ENCODE measurements at regions not wholly inside any gene's neighbourhood (a gene's known extent, or its start where the extent isn't known, plus 50 kb on each side); places are given as distances from the start of the nearest gene placed in this dataset.

DNA sequence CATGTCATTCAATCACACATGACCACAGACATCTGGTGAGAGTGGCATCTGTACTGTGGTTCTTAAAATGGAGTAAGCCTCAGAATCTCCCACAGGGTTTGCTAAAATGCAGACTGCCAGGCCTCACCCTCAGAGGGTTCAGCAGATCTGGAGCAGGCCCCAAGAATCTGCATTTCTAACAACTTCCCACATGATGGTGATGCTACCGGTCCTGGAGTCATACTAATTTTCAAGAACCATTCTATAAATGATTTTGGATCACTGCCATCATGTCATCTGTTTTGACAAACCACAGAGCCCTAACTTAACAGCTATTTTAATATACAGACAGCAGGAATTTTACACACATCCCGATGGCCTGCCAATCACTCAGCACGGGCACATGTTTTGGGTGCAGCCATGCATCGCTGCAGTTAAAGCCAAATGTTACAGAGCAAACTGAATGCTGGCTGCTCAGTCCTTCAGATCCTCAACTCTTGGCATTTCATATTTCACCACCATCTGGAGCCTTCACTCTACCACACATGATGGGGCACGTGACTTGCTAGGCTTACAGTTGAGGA lies 792.1 kb upstream of the AMELY start:
- no peak for TF ChIP-seq POLR2A (IDR thresholded peaks at IDR 0.05)
- no peak for TF ChIP-seq CTCF (IDR thresholded peaks at IDR 0.05)
- Histone ChIP-seq H3K27ac (no peak overlapping the region), H3K27me3 (no peaks in the 10 kb centered on the region), H3K9me3 (no peaks in the 10 kb centered on the region), H3K4me3 (no peak overlapping the region), H3K36me3 (ENCODE audit: low read depth, missing control alignments) (no peaks in the 10 kb centered on the region), H3K4me1 (no peaks in the 10 kb centered on the region)
- intact Hi-C loops (cut with DNase I; ENCODE audit: low total_unique reads): no loop called here
- WGBS, 2 donors: 78 to 90% methylated on average over 4 to 5 of the region's 5 CpGs
- no peak for DNase-seq

DNA sequence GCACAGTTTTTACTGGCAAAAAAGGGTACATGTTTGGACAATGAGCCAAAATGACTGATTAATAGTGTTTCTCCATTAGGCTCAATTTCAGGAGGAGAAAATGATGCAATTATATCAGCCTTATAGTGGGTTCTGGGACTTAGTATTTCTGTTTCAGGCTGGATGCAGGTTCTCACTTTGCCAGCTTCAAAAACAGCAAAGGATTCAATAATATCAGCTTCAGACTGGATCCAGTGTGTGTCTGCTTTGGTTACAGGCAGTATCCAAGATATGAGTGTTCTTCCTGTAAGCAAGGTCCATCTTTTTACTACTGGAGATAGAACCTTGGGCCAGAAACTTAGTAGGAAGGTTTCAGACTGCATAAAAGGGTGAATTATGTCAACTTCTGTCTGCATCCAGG lies 790.9 kb upstream of the AMELY start:
- no peak for TF ChIP-seq POLR2A (IDR thresholded peaks at IDR 0.05)
- TF ChIP-seq CTCF (IDR thresholded peaks at IDR 0.05): no peak
- DNase-seq: no peak
- no peaks in the 10 kb centered on the region for H3K36me3 ChIP-seq (ENCODE audit: low read depth, missing control alignments)

DNA sequence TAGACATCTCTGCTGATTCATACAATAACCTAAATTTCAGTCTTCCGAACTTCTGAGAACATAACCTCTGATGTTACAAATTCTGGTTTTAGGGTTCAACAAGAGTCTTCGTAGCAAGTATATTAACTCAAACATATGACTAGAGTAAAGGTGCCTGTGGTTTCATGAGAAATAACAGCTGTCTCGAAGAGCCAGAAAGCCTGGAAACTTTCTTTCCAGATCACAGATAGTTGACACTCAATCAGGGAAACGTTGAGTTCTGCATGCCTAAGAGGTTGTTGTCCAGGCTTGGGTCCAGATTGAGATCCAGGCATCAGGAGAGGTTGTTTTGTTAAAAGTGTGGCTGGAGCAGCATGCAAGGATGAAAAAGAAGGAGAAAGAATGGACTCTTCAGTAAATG lies 790.1 kb upstream of the AMELY start:
- intact Hi-C loops (cut with DNase I; ENCODE audit: low total_unique reads): no loop called here
- no peak overlapping the region for H3K27ac ChIP-seq
- WGBS, 2 donors: 78 to 80% methylated on average over 4 of the region's 4 CpGs
- DNase-seq: no peak
- no peaks in the 10 kb centered on the region for H3K9me3 ChIP-seq
- no peak for TF ChIP-seq CTCF (IDR thresholded peaks at IDR 0.05)
- no peak for TF ChIP-seq POLR2A (IDR thresholded peaks at IDR 0.05)
- H3K4me3 ChIP-seq: no peak overlapping the region
- H3K4me1 ChIP-seq: no peaks in the 10 kb centered on the region
- H3K36me3 ChIP-seq (ENCODE audit: low read depth, missing control alignments): no peaks in the 10 kb centered on the region
- no peaks in the 10 kb centered on the region for H3K27me3 ChIP-seq

More for the DNA sequence above, 790.9 kb upstream of the AMELY start:
- intact Hi-C loops (cut with DNase I; ENCODE audit: low total_unique reads): no loop called here
- Histone ChIP-seq H3K4me3 (no peak overlapping the region), H3K27me3 (no peaks in the 10 kb centered on the region), H3K9me3 (no peaks in the 10 kb centered on the region), H3K27ac (no peak overlapping the region), H3K4me1 (no peaks in the 10 kb centered on the region)

DNA sequence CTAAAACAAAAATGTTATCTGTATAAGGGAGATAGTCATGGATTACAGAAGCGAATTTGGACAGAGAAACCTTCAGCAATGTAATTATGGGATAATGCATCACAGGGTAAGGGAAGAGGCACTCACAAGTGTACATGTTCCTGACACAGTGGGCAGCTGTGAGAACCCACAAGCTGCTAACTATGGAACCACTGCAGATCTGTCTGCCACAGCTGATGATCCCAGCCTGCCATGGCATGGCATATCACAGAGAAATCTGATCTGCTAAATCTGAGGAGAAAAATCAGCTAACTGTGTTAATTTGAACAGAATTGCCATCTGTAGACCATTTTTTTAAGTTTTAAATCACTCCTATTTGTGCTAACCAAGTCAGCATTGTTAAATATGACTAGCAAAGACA lies 786.0 kb upstream of the AMELY start:
- Histone ChIP-seq H3K4me1 (no peaks in the 10 kb centered on the region), H3K36me3 (ENCODE audit: low read depth, missing control alignments) (no peaks in the 10 kb centered on the region), H3K9me3 (no peaks in the 10 kb centered on the region), H3K27ac (no peak overlapping the region), H3K4me3 (no peak overlapping the region), H3K27me3 (no peaks in the 10 kb centered on the region)
- DNase-seq: no peak
- 82 to 89% methylated on average over 1 of the region's 1 CpG for WGBS, 2 donors
- intact Hi-C loops (cut with DNase I; ENCODE audit: low total_unique reads): no loop called here
- no peak for TF ChIP-seq CTCF (IDR thresholded peaks at IDR 0.05)

- no peaks in the 10 kb centered on the region for H3K4me1 ChIP-seq
- no peak for TF ChIP-seq POLR2A (IDR thresholded peaks at IDR 0.05)
- TF ChIP-seq CTCF (IDR thresholded peaks at IDR 0.05): no peak
- H3K27me3 ChIP-seq: no peaks in the 10 kb centered on the region
- no peak for DNase-seq
- H3K36me3 ChIP-seq (ENCODE audit: low read depth, missing control alignments): no peaks in the 10 kb centered on the region
- intact Hi-C loops (cut with DNase I; ENCODE audit: low total_unique reads): no loop called here
- 71 to 80% methylated on average over 1 of the region's 1 CpG for WGBS, 2 donors
- H3K9me3 ChIP-seq: no peaks in the 10 kb centered on the region
- H3K27ac ChIP-seq: no peak overlapping the region
- H3K4me3 ChIP-seq: no peak overlapping the region
Observed at GRCh38 chrY:7692701-7693100, 781.1 kb upstream of the AMELY start.
